ENCODE measurements at regions not wholly inside any gene's neighbourhood (a gene's known extent, or its start where the extent isn't known, plus 50 kb on each side); places are given as distances from the start of the nearest gene placed in this dataset.

DNA sequence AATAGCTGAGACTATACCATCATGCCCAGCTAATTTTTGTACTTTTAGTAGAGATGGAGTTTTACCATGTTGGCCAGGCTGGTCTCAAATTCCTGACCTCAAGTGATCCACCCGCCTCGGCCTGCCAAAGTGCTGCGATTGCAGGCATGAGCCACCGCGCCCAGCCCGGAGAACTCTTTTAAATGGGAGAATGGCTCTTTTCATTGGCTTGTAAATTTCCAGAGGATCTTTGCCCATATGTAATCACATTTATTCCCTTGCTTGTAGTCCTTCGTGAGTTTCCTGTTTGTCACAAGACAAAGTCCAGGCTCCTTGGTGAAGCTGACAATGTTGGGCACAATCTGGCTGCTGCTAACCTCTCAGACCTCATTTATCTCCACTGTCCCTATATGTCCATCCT, 135.1 kb downstream of the CEP57L1 start:
- no peak for TF ChIP-seq CTCF (IDR thresholded peaks at IDR 0.05; ENCODE audit: insufficient read depth, low read depth, low read length, missing control alignments)
- DNase-seq (ENCODE audit: low read depth): no peak
- no peak overlapping the region for H3K4me3 ChIP-seq (ENCODE audit: low read length)

GRCh38 chr6:109229536-109229935, 134.2 kb downstream of the CEP57L1 start:
- no peak overlapping the region for H3K4me3 ChIP-seq (ENCODE audit: low read length)
- TF ChIP-seq CTCF (IDR thresholded peaks at IDR 0.05; ENCODE audit: insufficient read depth, low read depth, low read length, missing control alignments): no peak
- peak; percentile 91 for DNase-seq (ENCODE audit: low read depth)

DNA sequence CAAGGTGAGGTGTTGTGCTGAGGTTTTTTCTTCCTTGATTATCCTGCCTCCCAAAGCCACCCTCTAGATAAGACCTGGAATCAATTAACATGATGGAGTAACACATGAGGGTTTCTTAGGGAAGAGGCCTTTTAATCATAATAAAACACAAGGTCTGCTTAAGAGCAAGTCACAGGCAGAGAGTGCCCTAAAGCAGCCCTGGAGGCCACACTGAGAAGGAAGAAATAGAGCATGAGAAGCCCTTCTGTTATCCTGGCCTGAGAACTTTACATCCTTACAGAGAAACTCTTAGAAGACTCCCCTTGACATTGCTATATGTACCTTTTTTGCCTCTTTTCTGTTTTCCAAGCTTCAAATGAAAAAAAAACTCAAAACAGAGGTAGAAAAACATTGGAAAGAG, 132.3 kb downstream of the CEP57L1 start:
- no peak for TF ChIP-seq CTCF (IDR thresholded peaks at IDR 0.05; ENCODE audit: insufficient read depth, low read depth, low read length, missing control alignments)
- H3K4me3 ChIP-seq (ENCODE audit: low read length): no peak overlapping the region

GRCh38 chr6:109226353-109226752, 131.0 kb downstream of the CEP57L1 start:
- TF ChIP-seq CTCF (IDR thresholded peaks at IDR 0.05; ENCODE audit: insufficient read depth, low read depth, low read length, missing control alignments): no peak
- H3K4me3 ChIP-seq (ENCODE audit: low read length): no peak overlapping the region
- DNase-seq (ENCODE audit: low read depth): no peak

More for the DNA sequence above, 132.3 kb downstream of the CEP57L1 start:
- no peak for DNase-seq (ENCODE audit: low read depth)

DNA sequence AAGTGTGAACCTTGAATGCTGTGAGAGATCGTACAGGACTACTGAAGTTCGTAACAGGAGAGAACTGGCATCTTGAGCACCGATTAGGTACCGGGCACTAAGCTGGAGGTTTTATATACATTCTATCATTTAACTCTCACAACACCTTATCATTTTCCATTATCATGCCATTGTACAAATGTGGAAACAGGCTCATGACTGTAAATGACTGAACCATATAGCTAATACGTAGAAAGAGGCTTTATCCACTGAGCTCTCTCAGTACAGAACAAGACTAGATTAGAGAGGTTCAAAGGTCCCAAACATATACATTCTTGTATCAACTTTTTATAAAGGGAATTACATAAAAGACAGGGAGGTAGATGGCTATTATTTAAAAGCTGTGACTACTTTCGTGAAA, 130.6 kb downstream of the CEP57L1 start:
- H3K4me3 ChIP-seq (ENCODE audit: low read length): no peak overlapping the region
- no peak for DNase-seq (ENCODE audit: low read depth)
- no peak for TF ChIP-seq CTCF (IDR thresholded peaks at IDR 0.05; ENCODE audit: insufficient read depth, low read depth, low read length, missing control alignments)

GRCh38 chr6:109224994-109225393, 129.7 kb downstream of the CEP57L1 start:
- H3K4me3 ChIP-seq (ENCODE audit: low read length): no peak overlapping the region
- TF ChIP-seq CTCF (IDR thresholded peaks at IDR 0.05; ENCODE audit: insufficient read depth, low read depth, low read length, missing control alignments): no peak
- DNase-seq (ENCODE audit: low read depth): no peak

- no peak for TF ChIP-seq CTCF (IDR thresholded peaks at IDR 0.05; ENCODE audit: insufficient read depth, low read depth, low read length, missing control alignments)
- no peak overlapping the region for H3K4me3 ChIP-seq (ENCODE audit: low read length)
- DNase-seq (ENCODE audit: low read depth): no peak
These were observed 129.0 kb downstream of the CEP57L1 start for GRCh38 chr6:109224107-109224875.

Measured in epithelial cell of esophagus (primary cell).